K562 (cell line): ENCODE measurements at regions not wholly inside any gene's neighbourhood (a gene's known extent, or its start where the extent isn't known, plus 50 kb on each side); places are given as distances from the start of the nearest gene placed in this dataset.
A peak's percentile ranks its signal among the peaks of the same experiment; 100 is the strongest.

Experiments used
- HLTF ChIP-seq: fragments of 450-650 bp; IDR thresholded peaks from 2 replicates; pipeline ENCODE4 v1.6.1; 2016
- IRF2 ChIP-seq: sonication (generic); formaldehyde crosslinking; IDR thresholded peaks from 2 replicates; pipeline ENCODE4 v1.8.1; 2022; ENCODE audit warnings: mild to moderate bottlenecking, missing genetic modification reagents
- KDM1A ChIP-seq, 2 experiments: fragments of 450-650 bp; IDR thresholded peaks; 2 replicates each; pipeline ENCODE4 v1.6.1; 2016; ENCODE audit warnings: mild to moderate bottlenecking in 2 of 2
- MAZ ChIP-seq, 2 experiments: fragments of 450-650 bp in 1 of 2; sonication (generic) in 1 of 2; formaldehyde crosslinking; IDR thresholded peaks in 1 of 2; conservative IDR thresholded peaks in 1 of 2; 2 replicates each; pipeline versions ENCODE4 v1.4.0 to v1.5.0; 2020; ENCODE audit warnings: mild to moderate bottlenecking in 1 of 2, missing genetic modification reagents in 1 of 2
- MECOM ChIP-seq: fragments of 250-450 bp; sonication (Bioruptor Pico); IDR thresholded peaks from 2 replicates; pipeline ENCODE4 v1.8.0; 2022; ENCODE audit warnings: inconsistent platforms
- MTA2 ChIP-seq: fragments of 450-650 bp; IDR thresholded peaks from 2 replicates; pipeline ENCODE4 v1.6.1; 2016; ENCODE audit warnings: low read depth
- PCBP1 ChIP-seq: fragments of 200-400 bp; formaldehyde crosslinking; IDR thresholded peaks from 2 replicates; pipeline ENCODE4 v1.6.1; 2018; ENCODE audit warnings: mild to moderate bottlenecking, low read depth, low read length; ENCODE audit not compliant: poor library complexity, severe bottlenecking
- POLR2H ChIP-seq: IDR thresholded peaks from 2 replicates; pipeline ENCODE4 v1.6.1; 2016; ENCODE audit warnings: missing genetic modification characterization, low read depth, mild to moderate bottlenecking, control low read depth, missing compliant biosample characterization, moderate library complexity
- RBBP5 ChIP-seq: fragments of 200-600 bp; sonication (generic); IDR thresholded peaks from 2 replicates; pipeline ENCODE4 v1.6.1; 2012; ENCODE audit warnings: borderline replicate concordance, mild to moderate bottlenecking, low read length, control low read depth, inconsistent platforms; ENCODE audit not compliant: insufficient read depth, poor library complexity, severe bottlenecking
- SAFB ChIP-seq: fragments of 200-400 bp; formaldehyde crosslinking; IDR thresholded peaks from 2 replicates; pipeline ENCODE4 v1.6.1; 2017; ENCODE audit warnings: low read depth, low read length, borderline replicate concordance
- SNIP1 ChIP-seq: fragments of 450-650 bp; IDR thresholded peaks from 2 replicates; pipeline ENCODE4 v1.7.1; 2017; ENCODE audit warnings: low read depth, mild to moderate bottlenecking
- ZFP30 ChIP-seq: fragments of 250-450 bp; sonication (Bioruptor Pico); IDR thresholded peaks from 2 replicates; pipeline ENCODE4 v1.8.0; 2022; ENCODE audit warnings: moderate library complexity, mild to moderate bottlenecking, inconsistent platforms, borderline replicate concordance
- ZKSCAN3 ChIP-seq: fragments of 250-450 bp; sonication (Bioruptor Pico); IDR thresholded peaks from 2 replicates; pipeline ENCODE4 v1.4.0; 2020
- ZNF212 ChIP-seq: fragments of 450-650 bp; formaldehyde crosslinking; IDR thresholded peaks from 2 replicates; pipeline ENCODE4 v1.4.0; 2020; ENCODE audit warnings: mild to moderate bottlenecking
- ZNF217 ChIP-seq: sonication (generic); formaldehyde crosslinking; IDR thresholded peaks from 2 replicates; pipeline ENCODE4 v1.8.0; 2022; ENCODE audit warnings: mild to moderate bottlenecking, missing genetic modification reagents
- ZNF324 ChIP-seq: fragments of 250-450 bp; sonication (Bioruptor Pico); IDR thresholded peaks from 2 replicates; pipeline ENCODE4 v1.4.0; 2020; ENCODE audit warnings: mild to moderate bottlenecking
- ZNF586 ChIP-seq: fragments of 450-650 bp; formaldehyde crosslinking; conservative IDR thresholded peaks from 2 replicates; pipeline ENCODE4 v1.4.0; 2020; ENCODE audit warnings: mild to moderate bottlenecking, moderate library complexity
- TF ChIP-seq, protein P1 (sequence below): fragments of 250-450 bp; sonication (Bioruptor Pico); IDR thresholded peaks from 2 replicates; pipeline ENCODE4 v1.8.0; 2022; ENCODE audit warnings: moderate library complexity, mild to moderate bottlenecking, inconsistent platforms
- TF ChIP-seq, protein P2 (sequence below): fragments of 450-650 bp; conservative IDR thresholded peaks from 2 replicates; pipeline ENCODE4 v1.6.1; 2016; ENCODE audit warnings: missing genetic modification characterization, low read depth, mild to moderate bottlenecking, control low read depth, missing compliant biosample characterization
- TF ChIP-seq, protein P3 (sequence below): fragments of 250-450 bp; sonication (Bioruptor Pico); IDR thresholded peaks from 2 replicates; pipeline ENCODE4 v1.5.0; 2020; ENCODE audit warnings: mild to moderate bottlenecking, borderline replicate concordance
- TF ChIP-seq, protein P4 (sequence below): fragments of 450-650 bp; formaldehyde crosslinking; IDR thresholded peaks from 2 replicates; pipeline ENCODE4 v1.4.0; 2020; ENCODE audit warnings: mild to moderate bottlenecking, moderate library complexity
- TF ChIP-seq, protein P5 (sequence below): fragments of 250-450 bp; sonication (Bioruptor Pico); IDR thresholded peaks from 2 replicates; pipeline ENCODE4 v1.5.0; 2021

DNA sequence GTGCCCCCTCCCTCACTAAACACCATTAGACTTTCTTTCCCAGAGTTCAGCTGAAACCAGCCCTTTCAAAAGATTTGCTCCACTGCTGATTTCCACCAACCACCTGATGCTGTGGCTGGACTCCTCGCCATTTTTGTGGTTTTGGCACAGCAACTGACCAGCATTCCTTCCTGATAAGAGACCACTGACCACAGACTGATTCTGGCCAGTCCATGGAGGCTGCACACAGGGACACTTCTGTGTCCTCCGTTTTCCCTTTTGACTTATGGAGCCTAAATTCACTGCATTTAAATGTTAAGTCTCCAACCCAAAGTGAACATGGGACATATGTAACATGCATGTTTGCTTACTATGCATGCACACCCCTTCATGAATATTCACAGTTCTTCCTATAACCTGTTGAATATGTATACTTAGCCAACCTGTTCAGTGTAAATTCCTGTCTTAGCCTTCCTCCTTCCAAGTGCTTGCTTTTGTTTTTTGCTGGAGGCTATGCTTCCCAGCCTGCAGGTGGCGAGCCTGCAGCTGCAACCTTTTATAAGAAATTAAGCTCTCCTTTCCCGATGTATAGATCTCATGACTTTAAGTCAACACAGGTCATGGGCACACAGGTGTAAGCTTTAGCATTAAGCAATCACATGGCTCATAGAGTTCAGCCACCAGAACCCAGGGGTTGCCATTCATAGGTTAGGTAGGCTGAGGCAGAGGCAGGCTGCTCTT is 78.7 kb downstream of the ACTL7B start (continued):
- TF ChIP-seq ZNF217 (CRISPR knock-in tag) (no peak), POLR2H (tag) (no peak), MECOM (CRISPR knock-in tag) (no peak), SAFB (no peak), SNIP1 (no peak), MTA2 (no peak), RBBP5 (no peak), PCBP1 (no peak), ZFP30 (no peak), ZKSCAN3 (CRISPR knock-in tag) (no peak), IRF2 (CRISPR knock-in tag) (no peak), ZNF586 (CRISPR knock-in tag) (no peak), ZNF324 (CRISPR knock-in tag) (no peak), KDM1A (IDR thresholded peaks at IDR 0.05) (peak; percentile 70 to 78; a peak in 3 of 4 replicates), HLTF (no peak), MAZ (CRISPR knock-in tag; conservative IDR thresholded peaks at IDR 0.05 in 1 of 2, IDR thresholded peaks at IDR 0.05 in 1 of 2) (no peak), ZNF212 (CRISPR knock-in tag) (no peak)
- TF ChIP-seq, protein P1, sequence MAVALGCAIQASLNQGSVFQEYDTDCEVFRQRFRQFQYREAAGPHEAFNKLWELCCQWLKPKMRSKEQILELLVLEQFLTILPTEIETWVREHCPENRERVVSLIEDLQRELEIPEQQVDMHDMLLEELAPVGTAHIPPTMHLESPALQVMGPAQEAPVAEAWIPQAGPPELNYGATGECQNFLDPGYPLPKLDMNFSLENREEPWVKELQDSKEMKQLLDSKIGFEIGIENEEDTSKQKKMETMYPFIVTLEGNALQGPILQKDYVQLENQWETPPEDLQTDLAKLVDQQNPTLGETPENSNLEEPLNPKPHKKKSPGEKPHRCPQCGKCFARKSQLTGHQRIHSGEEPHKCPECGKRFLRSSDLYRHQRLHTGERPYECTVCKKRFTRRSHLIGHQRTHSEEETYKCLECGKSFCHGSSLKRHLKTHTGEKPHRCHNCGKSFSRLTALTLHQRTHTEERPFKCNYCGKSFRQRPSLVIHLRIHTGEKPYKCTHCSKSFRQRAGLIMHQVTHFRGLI (CRISPR knock-in tag), result no peak
- TF ChIP-seq, protein P2, sequence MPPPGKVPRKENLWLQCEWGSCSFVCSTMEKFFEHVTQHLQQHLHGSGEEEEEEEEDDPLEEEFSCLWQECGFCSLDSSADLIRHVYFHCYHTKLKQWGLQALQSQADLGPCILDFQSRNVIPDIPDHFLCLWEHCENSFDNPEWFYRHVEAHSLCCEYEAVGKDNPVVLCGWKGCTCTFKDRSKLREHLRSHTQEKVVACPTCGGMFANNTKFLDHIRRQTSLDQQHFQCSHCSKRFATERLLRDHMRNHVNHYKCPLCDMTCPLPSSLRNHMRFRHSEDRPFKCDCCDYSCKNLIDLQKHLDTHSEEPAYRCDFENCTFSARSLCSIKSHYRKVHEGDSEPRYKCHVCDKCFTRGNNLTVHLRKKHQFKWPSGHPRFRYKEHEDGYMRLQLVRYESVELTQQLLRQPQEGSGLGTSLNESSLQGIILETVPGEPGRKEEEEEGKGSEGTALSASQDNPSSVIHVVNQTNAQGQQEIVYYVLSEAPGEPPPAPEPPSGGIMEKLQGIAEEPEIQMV (tag), result no peak
- TF ChIP-seq, protein P3, sequence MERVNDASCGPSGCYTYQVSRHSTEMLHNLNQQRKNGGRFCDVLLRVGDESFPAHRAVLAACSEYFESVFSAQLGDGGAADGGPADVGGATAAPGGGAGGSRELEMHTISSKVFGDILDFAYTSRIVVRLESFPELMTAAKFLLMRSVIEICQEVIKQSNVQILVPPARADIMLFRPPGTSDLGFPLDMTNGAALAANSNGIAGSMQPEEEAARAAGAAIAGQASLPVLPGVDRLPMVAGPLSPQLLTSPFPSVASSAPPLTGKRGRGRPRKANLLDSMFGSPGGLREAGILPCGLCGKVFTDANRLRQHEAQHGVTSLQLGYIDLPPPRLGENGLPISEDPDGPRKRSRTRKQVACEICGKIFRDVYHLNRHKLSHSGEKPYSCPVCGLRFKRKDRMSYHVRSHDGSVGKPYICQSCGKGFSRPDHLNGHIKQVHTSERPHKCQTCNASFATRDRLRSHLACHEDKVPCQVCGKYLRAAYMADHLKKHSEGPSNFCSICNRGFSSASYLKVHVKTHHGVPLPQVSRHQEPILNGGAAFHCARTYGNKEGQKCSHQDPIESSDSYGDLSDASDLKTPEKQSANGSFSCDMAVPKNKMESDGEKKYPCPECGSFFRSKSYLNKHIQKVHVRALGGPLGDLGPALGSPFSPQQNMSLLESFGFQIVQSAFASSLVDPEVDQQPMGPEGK (CRISPR knock-in tag), result no peak
- TF ChIP-seq, protein P4, sequence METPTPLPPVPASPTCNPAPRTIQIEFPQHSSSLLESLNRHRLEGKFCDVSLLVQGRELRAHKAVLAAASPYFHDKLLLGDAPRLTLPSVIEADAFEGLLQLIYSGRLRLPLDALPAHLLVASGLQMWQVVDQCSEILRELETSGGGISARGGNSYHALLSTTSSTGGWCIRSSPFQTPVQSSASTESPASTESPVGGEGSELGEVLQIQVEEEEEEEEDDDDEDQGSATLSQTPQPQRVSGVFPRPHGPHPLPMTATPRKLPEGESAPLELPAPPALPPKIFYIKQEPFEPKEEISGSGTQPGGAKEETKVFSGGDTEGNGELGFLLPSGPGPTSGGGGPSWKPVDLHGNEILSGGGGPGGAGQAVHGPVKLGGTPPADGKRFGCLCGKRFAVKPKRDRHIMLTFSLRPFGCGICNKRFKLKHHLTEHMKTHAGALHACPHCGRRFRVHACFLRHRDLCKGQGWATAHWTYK (CRISPR knock-in tag), result no peak
- TF ChIP-seq, protein P5, sequence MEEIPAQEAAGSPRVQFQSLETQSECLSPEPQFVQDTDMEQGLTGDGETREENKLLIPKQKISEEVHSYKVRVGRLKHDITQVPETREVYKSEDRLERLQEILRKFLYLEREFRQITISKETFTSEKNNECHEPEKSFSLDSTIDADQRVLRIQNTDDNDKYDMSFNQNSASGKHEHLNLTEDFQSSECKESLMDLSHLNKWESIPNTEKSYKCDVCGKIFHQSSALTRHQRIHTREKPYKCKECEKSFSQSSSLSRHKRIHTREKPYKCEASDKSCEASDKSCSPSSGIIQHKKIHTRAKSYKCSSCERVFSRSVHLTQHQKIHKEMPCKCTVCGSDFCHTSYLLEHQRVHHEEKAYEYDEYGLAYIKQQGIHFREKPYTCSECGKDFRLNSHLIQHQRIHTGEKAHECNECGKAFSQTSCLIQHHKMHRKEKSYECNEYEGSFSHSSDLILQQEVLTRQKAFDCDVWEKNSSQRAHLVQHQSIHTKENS (CRISPR knock-in tag), result no peak
